Endothelial cell of umbilical vein (primary cell): ENCODE measurements at regions not wholly inside any gene's neighbourhood (a gene's known extent, or its start where the extent isn't known, plus 50 kb on each side); places are given as distances from the start of the nearest gene placed in this dataset.

ENCODE experiments used
- BruUV-seq: library from RNA; stranded (reverse); fragments of 400-500 nt; replicated peaks from 2 replicates; lab custom pipeline; 2021; lab: Mats Ljungman, UMichigan
- CTCF ChIA-PET: fragments of 300-600, 350-600 bp; sonication (Branson Sonifier 250); formaldehyde crosslinking; loops from one replicate; lab custom pipeline; 2021; ENCODE audit warnings: antibody characterized with exemption, inconsistent platforms; lab: Charles Lee
- POLR2A ChIA-PET: fragments of 300-600, 350-600 bp; sonication (Branson Sonifier 250); formaldehyde crosslinking; loops from one replicate; lab custom pipeline; 2021; ENCODE audit warnings: antibody characterized with exemption, inconsistent platforms; lab: Charles Lee
- DNase-seq: peaks from one replicate; pipeline ENCODE4 v3.0.0-alpha.2; 2011; ENCODE audit warnings: low read depth, low spot score
- FAIRE-seq: peaks from 2 replicates; lab custom pipeline; 2011; peaks lifted over from hg19 to GRCh38; lab: Jason Lieb, UNC
- H2AFZ ChIP-seq: 2 replicates; pipeline ENCODE4 v1.6.0; 2012; ENCODE audit warnings: low read depth, low read length, control low read depth, inconsistent platforms
- H3K27ac ChIP-seq: 2 replicates; pipeline ENCODE4 v1.5.1; 2011; ENCODE audit warnings: low read depth, mild to moderate bottlenecking, control low read depth, low read length, moderate library complexity; ENCODE audit not compliant: insufficient read depth
- H3K27me3 ChIP-seq, 2 experiments: 2 replicates each; pipeline versions ENCODE4 v1.6.0 to v1.6.1; 2011; ENCODE audit warnings: low read length in 2 of 2, mixed read lengths in 1 of 2; ENCODE audit not compliant: control insufficient read depth in 2 of 2, insufficient read depth in 2 of 2
- H3K36me3 ChIP-seq, 2 experiments: 2 replicates in 1 of 2; 3 replicates in 1 of 2; pipeline ENCODE4 v1.5.1; 2011; ENCODE audit warnings: low read length in 2 of 2, mild to moderate bottlenecking in 1 of 2, moderate library complexity in 1 of 2; ENCODE audit not compliant: control insufficient read depth in 2 of 2, insufficient read depth in 2 of 2; ENCODE audit errors: extremely low read depth in 1 of 2
- H3K4me1 ChIP-seq: 3 replicates; pipeline ENCODE4 v1.5.1; 2011; ENCODE audit warnings: mild to moderate bottlenecking, low read length; ENCODE audit not compliant: control insufficient read depth, insufficient read depth; ENCODE audit errors: extremely low read depth
- H3K4me2 ChIP-seq: 2 replicates; pipeline ENCODE4 v1.6.1; 2011; ENCODE audit warnings: low read length, control low read depth, mixed read lengths; ENCODE audit not compliant: insufficient read depth
- H3K4me3 ChIP-seq, 3 experiments: fragments of 200-600 bp in 1 of 3; sonication (generic), shearing (Covaris generic) in 1 of 3; replicated peaks in 1 of 3; 2 replicates each; pipeline ENCODE4 v1.5.1; 2011 to 2016; ENCODE audit warnings: control low read depth in 3 of 3, low read length in 3 of 3, mild to moderate bottlenecking in 2 of 3, inconsistent platforms in 1 of 3, low read depth in 1 of 3, moderate library complexity in 1 of 3; ENCODE audit not compliant: insufficient read depth in 1 of 3
- H3K79me2 ChIP-seq: 2 replicates; pipeline ENCODE4 v1.6.0; 2012; ENCODE audit warnings: low read length, inconsistent platforms; ENCODE audit not compliant: control insufficient read depth, insufficient read depth
- H3K9ac ChIP-seq: replicated peaks from 2 replicates; pipeline ENCODE3; 2011; ENCODE audit warnings: low read length, control low read depth; ENCODE audit not compliant: insufficient read depth; ENCODE audit errors: extremely low read depth
- H3K9me1 ChIP-seq: replicated peaks from 3 replicates; pipeline ENCODE4 v1.6.0; 2011; ENCODE audit warnings: mild to moderate bottlenecking, low read length; ENCODE audit not compliant: control insufficient read depth, insufficient read depth; ENCODE audit errors: extremely low read depth
- H3K9me3 ChIP-seq: replicated peaks from 2 replicates; pipeline ENCODE4 v1.5.1; 2012; ENCODE audit warnings: low read length, inconsistent platforms; ENCODE audit not compliant: control insufficient read depth, insufficient read depth
- H4K20me1 ChIP-seq: replicated peaks from 2 replicates; pipeline ENCODE3; 2011; ENCODE audit warnings: mild to moderate bottlenecking, low read length; ENCODE audit not compliant: control insufficient read depth, insufficient read depth; ENCODE audit errors: extremely low read depth
- CTCF ChIP-seq, 2 donors: IDR thresholded peaks; 1 replicate in 1 of 2; 2 replicates in 1 of 2; pipeline ENCODE4 v1.5.1; 2011; ENCODE audit warnings: low read length in 2 of 2, mild to moderate bottlenecking in 2 of 2, moderate library complexity in 2 of 2, control low read depth in 1 of 2, inconsistent platforms in 1 of 2, low read depth in 1 of 2; ENCODE audit not compliant: insufficient read depth in 1 of 2; ENCODE audit errors: extremely low read depth in 1 of 2
- EZH2 ChIP-seq: IDR thresholded peaks from 2 replicates; pipeline ENCODE4 v1.6.1; 2012; ENCODE audit warnings: borderline replicate concordance, low read depth, mild to moderate bottlenecking, moderate library complexity, low read length, inconsistent platforms; ENCODE audit not compliant: severe bottlenecking
- FOS ChIP-seq: IDR thresholded peaks from 2 replicates; pipeline ENCODE4 v1.6.1; 2011; ENCODE audit warnings: mild to moderate bottlenecking, low read length, moderate library complexity, borderline replicate concordance; ENCODE audit not compliant: insufficient read depth
- GATA2 ChIP-seq: IDR thresholded peaks from 2 replicates; pipeline ENCODE4 v1.7.0; 2011; ENCODE audit warnings: low read depth, mild to moderate bottlenecking, moderate library complexity, mixed read lengths, low read length; ENCODE audit not compliant: insufficient read length, insufficient read depth
- JUN ChIP-seq: IDR thresholded peaks from 2 replicates; pipeline ENCODE4 v1.6.1; 2011; ENCODE audit warnings: borderline replicate concordance, low read depth; ENCODE audit not compliant: insufficient read length, insufficient read depth
- MAX ChIP-seq: IDR thresholded peaks from 2 replicates; pipeline ENCODE4 v1.6.1; 2011; ENCODE audit not compliant: insufficient read depth, insufficient read length
- MYC ChIP-seq: IDR thresholded peaks from one replicate; pipeline ENCODE4 v1.6.1; 2011; ENCODE audit warnings: mild to moderate bottlenecking, low read depth, low read length
- POLR2A ChIP-seq: IDR thresholded peaks from 2 replicates; pipeline ENCODE4 v1.6.1; 2012; ENCODE audit warnings: low read depth, mild to moderate bottlenecking, control low read depth, low read length
- POLR2AphosphoS5 ChIP-seq: IDR thresholded peaks from 2 replicates; pipeline ENCODE4 v1.6.1; 2012; ENCODE audit warnings: low read depth, mild to moderate bottlenecking, control low read depth, low read length, moderate library complexity; ENCODE audit not compliant: insufficient read depth
- dilution Hi-C: fragments of 300-500 bp; cut with MboI; formaldehyde crosslinking; loops from one replicate; pipeline ENCODE4 v1.15.0; 2019; ENCODE audit warnings: low sequenced_read_pairs; ENCODE audit not compliant: extremely low pct_ligation_motif_present
- intact Hi-C: fragments of 100-400 bp; cut with micrococcal nuclease; formaldehyde crosslinking; loops from one replicate; pipeline ENCODE4 v1.10.0; 2022

- FAIRE-seq (no peak), DNase-seq (no peak)
- no peaks in the 10 kb centered on the region for H3K79me2 ChIP-seq
- TF ChIP-seq POLR2AphosphoS5 (no peak), GATA2 (no peak), FOS (no peak), EZH2 (no peak), MAX (no peak), MYC (no peak), CTCF (IDR thresholded peaks at IDR 0.05; ENCODE audit: extremely low read depth in 1 of 2, insufficient read depth in 1 of 2, low read depth in 1 of 2, low read length in 2 of 2) (no peak), JUN (no peak), POLR2A (no peak)
- no peaks in the 10 kb centered on the region for H3K9me3 ChIP-seq
- H4K20me1 ChIP-seq, result no peaks in the 10 kb centered on the region
- H3K9ac ChIP-seq, result no peak overlapping the region
- no TSS peak for BruUV-seq
- no peaks in the 10 kb centered on the region for H3K36me3 ChIP-seq
- no peaks in the 10 kb centered on the region for H3K27me3 ChIP-seq
- CTCF ChIA-PET, result interaction anchor here (0.7 to 1.4 kb wide), 3 partner anchors 10 to 265 kb away, joined by 3 read pairs; no protein-coding TSS in a partner anchor
- no peak overlapping the region for H3K27ac ChIP-seq
- H3K4me1 ChIP-seq, result no peaks in the 10 kb centered on the region
- H3K9me1 ChIP-seq, result no peaks in the 10 kb centered on the region
- POLR2A ChIA-PET, result no interaction called here
- H3K4me3 ChIP-seq, result no peak overlapping the region
- dilution Hi-C loops, result no loop called here
- H3K4me2 ChIP-seq, result no peak overlapping the region
- H2AFZ ChIP-seq, result no peak overlapping the region
- intact Hi-C loops, result no loop called here
These were observed 60.3 kb upstream of the DNAH5 start for GRCh38 chr5:14004598-14005394.
